ENCODE measurements at regions not wholly inside any gene's neighbourhood (a gene's known extent, or its start where the extent isn't known, plus 50 kb on each side); places are given as distances from the start of the nearest gene placed in this dataset.
"Not testable (repeated sequence)": the region's sequence is repeated elsewhere in the genome, so short reads cannot be mapped to it uniquely, and the experiment has no call there.

DNA sequence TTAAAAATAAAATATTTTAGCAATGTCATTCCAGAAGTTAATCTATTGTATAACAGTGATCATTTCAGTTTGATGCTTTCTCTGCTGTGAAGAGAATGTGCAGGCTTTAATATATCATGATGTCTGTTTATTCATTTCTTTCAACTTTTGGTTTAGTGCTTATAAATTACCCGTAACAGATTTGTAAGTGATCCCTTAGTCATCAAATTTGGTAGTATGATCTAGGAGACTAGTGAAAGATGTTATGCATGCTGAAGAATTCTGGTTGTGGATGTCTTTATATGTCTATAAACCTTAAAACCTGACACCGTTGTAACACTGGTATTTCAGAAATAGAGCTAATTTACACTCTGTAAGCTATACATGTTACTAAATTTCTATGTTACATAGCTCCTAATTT lies 260.4 kb downstream of the CPS1 start:
- Mint-ChIP-seq H3K9me3 (peaks cover 8% of the 10 kb centered on the region), H3K4me1 (ENCODE audit: low read depth) (no peaks in the 10 kb centered on the region), H3K36me3 (ENCODE audit: insufficient read depth) (no peaks in the 10 kb centered on the region), H3K27me3 (ENCODE audit: low read depth) (no peaks in the 10 kb centered on the region), H3K4me3 (no peak overlapping the region)
- ATAC-seq, result no peak
- DNase-seq, result no peak

DNA sequence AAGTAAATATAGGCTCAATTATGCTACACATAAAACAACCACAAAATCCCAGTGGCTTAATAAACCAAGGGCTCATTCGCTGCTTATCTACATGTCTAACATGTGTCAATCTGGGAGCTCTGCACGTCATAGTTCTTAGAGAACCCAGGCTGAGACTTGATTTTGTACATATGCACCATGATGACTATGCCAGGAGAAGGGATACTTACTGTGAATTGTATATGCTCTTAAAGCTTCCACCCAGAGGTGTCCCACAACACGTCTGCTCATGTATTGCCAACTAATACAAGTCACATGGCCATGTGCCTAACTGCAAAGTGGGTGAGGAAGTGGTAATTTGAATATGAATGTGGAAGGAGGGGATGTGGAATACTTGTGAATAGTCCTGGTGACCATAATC lies 262.1 kb downstream of the CPS1 start:
- Mint-ChIP-seq H3K27me3 (ENCODE audit: low read depth) (no peaks in the 10 kb centered on the region), H3K4me3 (no peak overlapping the region), H3K4me1 (ENCODE audit: low read depth) (no peaks in the 10 kb centered on the region), H3K36me3 (ENCODE audit: insufficient read depth) (no peaks in the 10 kb centered on the region), H3K9me3 (peaks cover 7% of the 10 kb centered on the region)
- ATAC-seq, result no peak
- DNase-seq, result no peak

DNA sequence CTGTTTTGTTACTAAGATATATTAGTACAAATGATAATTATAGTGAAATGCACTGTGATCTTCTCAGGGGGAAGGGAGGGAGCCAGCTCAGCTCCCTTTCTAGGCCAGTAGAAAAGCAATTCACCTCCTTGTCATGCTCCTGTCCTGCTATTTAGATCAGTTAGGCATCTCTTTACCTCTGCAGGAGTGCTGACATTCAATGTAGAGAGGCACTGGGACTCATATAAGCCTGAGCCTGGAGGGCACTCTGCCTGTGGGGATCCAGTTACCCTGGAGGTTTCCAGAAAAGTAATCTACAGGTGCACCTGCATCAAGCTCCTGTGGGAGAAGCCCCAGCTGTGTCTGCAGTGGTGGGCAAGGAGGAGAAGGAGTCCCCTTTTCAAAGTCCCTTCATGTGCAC lies 277.0 kb downstream of the CPS1 start:
- Mint-ChIP-seq H3K4me3 (no peak overlapping the region), H3K36me3 (ENCODE audit: insufficient read depth) (no peaks in the 10 kb centered on the region), H3K9me3 (peaks cover 3% of the 10 kb centered on the region), H3K27me3 (ENCODE audit: low read depth) (no peaks in the 10 kb centered on the region), H3K4me1 (ENCODE audit: low read depth) (no peaks in the 10 kb centered on the region)
- ATAC-seq, result no peak
- DNase-seq, result no peak

DNA sequence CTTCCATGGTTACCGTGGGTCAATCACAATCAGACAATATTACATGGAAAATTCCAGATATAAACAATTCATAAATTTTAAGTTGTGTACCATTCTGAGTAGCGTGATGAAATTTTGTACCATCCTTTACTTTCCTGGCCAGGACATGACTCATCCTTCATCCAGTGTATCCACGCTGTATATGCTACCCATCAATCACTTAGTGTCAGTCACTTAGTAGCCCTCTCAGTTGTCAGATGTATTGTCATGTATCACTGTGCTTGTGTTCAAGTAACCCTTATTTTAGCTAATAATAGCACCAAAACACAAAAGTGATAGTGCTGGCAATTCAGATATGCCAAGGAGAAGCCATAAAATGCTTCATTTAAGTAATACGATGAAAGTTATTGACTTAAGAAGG lies 282.6 kb downstream of the CPS1 start:
- Mint-ChIP-seq H3K36me3 (ENCODE audit: insufficient read depth) (no peaks in the 10 kb centered on the region), H3K27me3 (ENCODE audit: low read depth) (no peaks in the 10 kb centered on the region), H3K4me1 (ENCODE audit: low read depth) (no peaks in the 10 kb centered on the region), H3K9me3 (no peaks in the 10 kb centered on the region), H3K4me3 (no peak overlapping the region)
- ATAC-seq, result no peak
- no peak for DNase-seq

DNA sequence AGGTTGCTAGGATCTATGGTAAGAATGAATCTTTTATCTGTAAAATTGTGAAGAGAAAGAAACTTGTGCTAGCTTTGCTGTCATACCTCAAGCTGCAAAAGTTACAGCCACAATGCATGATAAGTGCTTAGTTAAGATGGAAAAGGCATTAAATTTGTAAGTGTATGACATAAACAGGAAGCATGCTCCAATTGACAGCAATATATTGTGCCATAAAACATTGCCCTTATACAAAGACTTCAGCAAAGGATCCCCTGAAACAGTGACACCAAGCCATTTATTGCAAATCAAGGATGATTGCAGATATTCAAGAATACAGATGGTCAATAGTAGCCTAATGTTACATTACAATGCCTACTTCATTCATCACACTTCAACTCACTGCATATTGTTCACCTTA lies 283.1 kb downstream of the CPS1 start:
- Mint-ChIP-seq H3K4me1 (ENCODE audit: low read depth) (no peaks in the 10 kb centered on the region), H3K27me3 (ENCODE audit: low read depth) (no peaks in the 10 kb centered on the region), H3K9me3 (no peaks in the 10 kb centered on the region), H3K4me3 (no peak overlapping the region), H3K36me3 (ENCODE audit: insufficient read depth) (no peaks in the 10 kb centered on the region)
- DNase-seq (no peak), ATAC-seq (no peak)

DNA sequence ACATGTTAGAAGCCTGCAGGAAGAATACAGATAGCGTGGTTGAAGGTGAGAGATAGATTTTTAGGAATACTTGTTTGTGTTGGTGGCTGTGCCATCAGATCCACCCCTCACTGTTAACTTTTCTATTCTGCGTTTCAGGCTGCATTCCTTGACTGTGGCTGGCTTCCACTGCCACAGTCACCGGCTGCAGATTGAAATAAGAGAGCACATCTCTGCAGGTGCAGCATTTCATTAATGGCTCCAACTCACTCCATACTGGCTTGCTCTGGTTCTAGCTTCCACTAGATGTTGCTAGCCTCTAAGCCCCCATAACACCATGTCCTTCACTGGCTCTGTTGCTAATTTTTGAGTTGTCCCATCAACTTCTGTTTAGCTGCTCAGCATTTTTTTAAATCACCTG lies 286.5 kb downstream of the CPS1 start:
- Mint-ChIP-seq H3K4me1 (ENCODE audit: low read depth) (no peaks in the 10 kb centered on the region), H3K27me3 (ENCODE audit: low read depth) (no peaks in the 10 kb centered on the region), H3K9me3 (no peaks in the 10 kb centered on the region), H3K4me3 (no peak overlapping the region), H3K36me3 (ENCODE audit: insufficient read depth) (no peaks in the 10 kb centered on the region)
- DNase-seq (no peak), ATAC-seq (no peak)

DNA sequence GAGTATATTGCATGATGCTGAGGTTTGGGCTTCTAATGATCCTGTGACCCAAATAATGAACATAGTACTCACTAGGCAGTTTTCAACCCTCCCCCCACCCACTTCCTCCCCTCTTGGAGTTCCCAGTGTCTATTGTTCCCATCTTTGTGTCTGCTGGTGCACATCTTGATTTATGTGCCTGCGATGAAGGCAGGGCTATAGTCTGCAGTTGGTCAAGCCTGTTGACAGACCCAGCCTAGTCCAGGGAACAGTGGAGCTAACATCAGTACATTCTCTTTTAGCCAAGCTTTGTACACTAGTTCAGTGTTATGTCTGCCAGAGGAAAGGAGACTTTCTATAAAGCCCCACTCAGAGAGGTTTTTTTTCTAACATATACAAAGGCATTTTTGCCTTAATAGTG lies 287.6 kb downstream of the CPS1 start:
- Mint-ChIP-seq H3K36me3 (ENCODE audit: insufficient read depth) (no peaks in the 10 kb centered on the region), H3K27me3 (ENCODE audit: low read depth) (no peaks in the 10 kb centered on the region), H3K9me3 (no peaks in the 10 kb centered on the region), H3K4me1 (ENCODE audit: low read depth) (no peaks in the 10 kb centered on the region), H3K4me3 (no peak overlapping the region)
- ATAC-seq, result no peak
- no peak for DNase-seq

DNA sequence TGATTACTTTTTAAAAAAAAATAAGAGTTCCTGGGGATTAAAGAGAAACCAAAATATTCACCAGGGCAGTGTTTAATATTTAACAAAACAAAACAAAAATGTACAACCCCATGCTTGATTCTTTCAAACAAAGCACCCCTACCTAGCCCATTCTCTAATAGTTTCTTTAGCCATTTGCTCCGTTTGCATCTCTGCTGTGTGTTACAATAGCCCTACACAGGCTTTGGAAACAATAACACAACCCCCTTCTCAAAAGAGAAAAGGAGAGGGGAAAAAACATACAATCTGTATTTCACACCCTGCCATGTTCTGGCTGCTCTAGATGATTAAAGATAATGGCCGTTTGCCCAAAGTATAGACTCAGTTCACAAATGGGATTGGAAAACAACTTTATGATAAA lies 302.9 kb downstream of the CPS1 start:
- Mint-ChIP-seq H3K27me3 (ENCODE audit: low read depth) (no peaks in the 10 kb centered on the region), H3K4me3 (no peak overlapping the region), H3K36me3 (ENCODE audit: insufficient read depth) (no peaks in the 10 kb centered on the region), H3K4me1 (ENCODE audit: low read depth) (no peaks in the 10 kb centered on the region), H3K9me3 (no peaks in the 10 kb centered on the region)
- no peak for DNase-seq
- ATAC-seq, result no peak

DNA sequence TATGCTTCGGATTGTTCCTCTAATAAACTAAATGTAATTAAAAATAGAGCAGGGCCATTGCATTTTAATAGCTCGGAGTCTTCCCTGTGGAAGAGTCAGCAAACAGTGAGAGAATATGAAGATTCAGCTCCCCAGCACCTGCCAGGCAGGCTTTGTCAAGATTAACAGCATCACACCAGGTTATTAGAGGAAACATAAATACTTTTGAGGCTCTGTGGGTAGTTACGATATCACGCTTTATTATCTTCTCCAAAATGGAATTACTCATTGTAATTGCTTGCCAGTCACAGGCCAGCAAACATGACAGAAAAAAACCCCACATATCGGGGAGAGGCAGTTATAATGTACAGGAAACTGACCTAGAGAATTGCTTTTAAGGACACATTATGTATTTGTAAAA lies 303.9 kb downstream of the CPS1 start:
- H3K4me1 Mint-ChIP-seq (ENCODE audit: low read depth), result no peaks in the 10 kb centered on the region
- no peaks in the 10 kb centered on the region for H3K36me3 Mint-ChIP-seq (ENCODE audit: insufficient read depth)
- no peak overlapping the region for H3K4me3 Mint-ChIP-seq
- no peaks in the 10 kb centered on the region for H3K27me3 Mint-ChIP-seq (ENCODE audit: low read depth)
- no peaks in the 10 kb centered on the region for H3K9me3 Mint-ChIP-seq
- DNase-seq (no peak), ATAC-seq (no peak)

DNA sequence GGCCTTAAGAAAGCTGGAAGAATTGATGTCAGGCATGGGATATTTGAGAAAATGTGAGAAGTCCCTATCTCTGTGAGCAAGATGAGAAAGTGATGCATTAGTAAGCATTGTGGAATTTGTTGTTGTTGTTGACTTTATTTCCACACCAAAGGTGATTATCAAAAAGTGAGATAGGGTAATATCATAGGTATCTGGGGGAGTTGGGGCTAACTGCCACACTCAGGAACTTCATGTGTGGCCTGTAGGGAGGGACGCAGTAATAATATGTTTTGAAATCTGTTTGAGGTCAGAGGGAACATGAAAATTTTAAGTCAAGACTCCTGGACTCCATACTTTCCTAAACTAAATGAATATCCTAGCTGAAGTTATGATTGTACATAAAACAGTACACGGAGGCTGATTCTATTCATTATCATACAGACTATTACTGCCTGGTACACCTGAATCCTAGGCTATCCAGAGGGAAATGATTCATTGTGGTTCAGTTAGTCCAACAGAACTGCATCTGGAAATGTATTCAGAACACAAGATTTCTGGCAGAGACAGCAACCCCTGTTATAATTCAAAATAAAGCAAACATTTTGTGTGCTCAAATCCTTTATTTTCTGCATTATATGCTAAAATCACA lies 304.8 kb downstream of the CPS1 start:
- no peak for ATAC-seq
- Mint-ChIP-seq H3K4me3 (no peak overlapping the region), H3K9me3 (no peaks in the 10 kb centered on the region), H3K36me3 (ENCODE audit: insufficient read depth) (no peaks in the 10 kb centered on the region), H3K27me3 (ENCODE audit: low read depth) (no peaks in the 10 kb centered on the region), H3K4me1 (ENCODE audit: low read depth) (no peaks in the 10 kb centered on the region)
- no peak for DNase-seq

DNA sequence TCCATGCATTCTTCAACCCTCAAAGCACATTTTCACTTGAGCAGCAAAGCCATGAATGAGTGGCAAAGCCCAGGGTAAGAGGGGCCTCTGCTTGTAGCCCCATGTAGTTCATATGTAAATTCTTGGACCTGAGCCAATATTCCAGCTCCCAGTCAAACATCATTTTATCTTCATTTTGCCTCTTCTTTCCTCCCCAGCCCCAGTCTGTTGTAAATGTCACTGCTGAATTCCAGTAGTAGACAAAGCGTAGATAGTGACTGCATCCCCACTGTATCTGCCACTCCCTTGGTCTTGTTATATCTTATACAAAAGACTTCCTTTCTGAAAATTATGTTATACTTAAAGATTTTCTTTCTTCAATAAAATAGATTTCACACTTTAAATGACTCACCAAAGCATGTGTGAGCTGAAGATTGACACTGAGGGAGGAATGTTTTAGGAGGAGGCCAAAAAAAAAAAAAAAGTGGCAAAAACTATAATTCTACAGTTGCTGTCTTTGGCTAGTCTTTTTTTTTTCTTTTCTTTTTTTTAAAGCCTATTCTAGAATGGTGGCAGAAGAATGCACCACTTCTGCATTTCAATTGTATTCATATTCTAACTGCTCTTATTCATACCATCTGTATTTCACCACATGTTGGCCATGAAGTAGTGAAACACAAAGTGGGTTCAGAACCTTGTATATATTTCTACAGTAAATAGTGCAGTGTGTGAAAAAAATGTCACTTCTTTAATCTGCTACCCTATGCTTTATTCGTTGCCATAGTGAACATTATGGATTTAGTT lies 306.1 kb downstream of the CPS1 start:
- Mint-ChIP-seq H3K36me3 (ENCODE audit: insufficient read depth) (no peaks in the 10 kb centered on the region), H3K27me3 (ENCODE audit: low read depth) (no peaks in the 10 kb centered on the region), H3K9me3 (no peaks in the 10 kb centered on the region), H3K4me3 (no peak overlapping the region), H3K4me1 (ENCODE audit: low read depth) (no peaks in the 10 kb centered on the region)
- DNase-seq (no peak), ATAC-seq (no peak)

DNA sequence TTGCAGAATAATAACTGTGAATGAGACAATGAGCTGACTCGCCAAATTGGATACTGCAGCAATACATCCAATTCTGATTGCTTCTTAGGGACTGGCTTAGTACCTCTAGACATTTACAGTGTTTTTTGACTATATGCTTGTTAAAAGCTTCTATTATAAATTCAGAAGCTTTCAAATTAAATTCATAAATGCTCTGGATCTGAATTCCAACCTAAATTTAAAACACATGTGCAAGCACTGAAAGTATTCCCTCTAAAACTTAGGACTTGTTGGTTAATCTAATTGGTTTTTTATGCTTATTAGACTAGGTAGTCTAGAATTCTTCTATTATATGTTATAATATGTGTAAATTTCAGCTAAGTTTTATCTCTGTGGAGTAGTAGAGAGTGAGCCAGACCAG lies 306.9 kb downstream of the CPS1 start:
- H3K4me1 Mint-ChIP-seq (ENCODE audit: low read depth), result no peaks in the 10 kb centered on the region
- H3K27me3 Mint-ChIP-seq (ENCODE audit: low read depth), result no peaks in the 10 kb centered on the region
- H3K9me3 Mint-ChIP-seq, result no peaks in the 10 kb centered on the region
- no peak overlapping the region for H3K4me3 Mint-ChIP-seq
- no peaks in the 10 kb centered on the region for H3K36me3 Mint-ChIP-seq (ENCODE audit: insufficient read depth)
- DNase-seq (no peak), ATAC-seq (no peak)

DNA sequence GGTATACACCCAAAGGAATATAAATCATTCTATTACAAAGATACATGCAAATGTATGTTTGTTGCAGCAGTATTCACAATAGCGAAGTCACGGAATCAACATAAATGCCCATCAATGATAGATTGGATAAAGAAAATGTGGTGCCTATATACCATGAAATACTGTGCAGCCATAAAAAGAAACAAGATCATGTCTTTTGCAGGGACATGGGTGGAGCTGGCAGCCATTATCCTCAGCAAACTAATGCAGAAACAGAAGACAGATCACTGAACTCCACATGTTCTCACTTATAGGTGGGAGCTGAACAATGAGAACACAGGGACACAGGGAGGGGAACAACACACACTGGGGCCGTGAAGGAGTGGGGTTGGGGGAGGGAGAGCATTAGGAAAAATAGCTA lies 315.2 kb downstream of the CPS1 start:
- DNase-seq; H3K36me3 Mint-ChIP-seq (ENCODE audit: insufficient read depth); H3K4me1 Mint-ChIP-seq (ENCODE audit: low read depth); H3K27me3 Mint-ChIP-seq (ENCODE audit: low read depth); H3K4me3 Mint-ChIP-seq; H3K9me3 Mint-ChIP-seq; ATAC-seq: not testable (repeated sequence)

DNA sequence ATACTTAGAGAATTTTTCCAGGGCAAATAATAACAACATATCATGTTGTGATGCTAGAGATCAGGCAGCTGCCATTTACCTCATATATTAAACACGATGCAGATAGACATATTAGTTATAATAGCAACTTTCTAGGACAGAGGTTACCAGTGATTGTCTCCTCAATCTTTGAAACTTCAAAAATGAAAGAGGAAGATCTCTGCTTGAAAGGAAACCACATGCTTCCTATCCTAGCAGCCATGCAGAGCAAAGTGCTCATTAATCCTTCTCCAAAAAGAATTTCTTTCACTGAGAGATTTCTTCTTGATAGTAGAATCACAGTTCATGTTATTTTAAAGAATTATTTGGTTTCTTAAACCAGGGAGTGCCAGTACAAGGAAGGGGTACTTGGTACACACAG lies 317.2 kb downstream of the CPS1 start:
- H3K4me3 Mint-ChIP-seq, result no peak overlapping the region
- no peaks in the 10 kb centered on the region for H3K4me1 Mint-ChIP-seq (ENCODE audit: low read depth)
- no peaks in the 10 kb centered on the region for H3K9me3 Mint-ChIP-seq
- no peak for ATAC-seq
- H3K36me3 Mint-ChIP-seq (ENCODE audit: insufficient read depth), result no peaks in the 10 kb centered on the region
- no peak for DNase-seq
- H3K27me3 Mint-ChIP-seq (ENCODE audit: low read depth), result no peaks in the 10 kb centered on the region

DNA sequence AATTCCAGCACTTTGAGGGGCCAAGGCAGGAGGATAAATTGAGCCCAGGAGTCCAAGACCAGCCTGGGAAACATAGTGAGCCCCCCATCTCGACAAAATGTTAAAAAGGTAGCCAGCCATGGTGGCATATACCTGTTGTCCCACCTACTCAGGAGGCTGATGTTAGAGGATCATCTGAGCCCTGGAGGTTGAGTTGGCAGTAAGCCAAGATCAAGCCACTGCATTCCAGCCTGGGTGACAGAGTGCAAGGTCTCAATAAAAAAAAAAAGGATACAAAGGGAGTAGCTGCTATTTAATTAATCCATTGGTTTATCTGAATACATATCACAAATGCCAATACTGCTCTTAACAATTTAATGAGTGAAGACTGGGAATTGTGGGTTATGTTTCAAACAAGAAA lies 327.8 kb downstream of the CPS1 start:
- ATAC-seq, result no peak
- Mint-ChIP-seq H3K4me3 (no peak overlapping the region), H3K27me3 (ENCODE audit: low read depth) (no peaks in the 10 kb centered on the region), H3K4me1 (ENCODE audit: low read depth) (no peaks in the 10 kb centered on the region), H3K9me3 (peaks cover 6% of the 10 kb centered on the region), H3K36me3 (ENCODE audit: insufficient read depth) (no peaks in the 10 kb centered on the region)
- DNase-seq, result no peak

All from activated T-cell treated with anti-CD3 and anti-CD28 coated beads, Interleukin-2, amount 50 U/mL, for 4 hours (primary cell).